Gastrocnemius medialis (tissue), 4 donors: ENCODE measurements at regions not wholly inside any gene's neighbourhood (a gene's known extent, or its start where the extent isn't known, plus 50 kb on each side); places are given as distances from the start of the nearest gene placed in this dataset.

Source experiments
- POLR2A ChIP-seq, 2 donors: fragments of 450-650 bp; IDR thresholded peaks; one replicate each; pipeline ENCODE4 v1.6.1; 2017; ENCODE audit warnings: antibody characterized with exemption in 2 of 2, mild to moderate bottlenecking in 2 of 2, moderate library complexity in 2 of 2
- TF ChIP-seq, protein P1 (sequence below), 5 experiments: fragments of 450-650 bp in 3 of 5; fragments of 200-600 bp in 2 of 5; sonication (generic) in 2 of 5; IDR thresholded peaks in 4 of 5; conservative IDR thresholded peaks in 1 of 5; 1 replicate in 4 of 5; 2 replicates in 1 of 5; pipeline ENCODE4 v1.5.1; 2016 to 2019; ENCODE audit warnings: antibody characterized with exemption in 5 of 5, mild to moderate bottlenecking in 3 of 5, moderate library complexity in 3 of 5

DNA sequence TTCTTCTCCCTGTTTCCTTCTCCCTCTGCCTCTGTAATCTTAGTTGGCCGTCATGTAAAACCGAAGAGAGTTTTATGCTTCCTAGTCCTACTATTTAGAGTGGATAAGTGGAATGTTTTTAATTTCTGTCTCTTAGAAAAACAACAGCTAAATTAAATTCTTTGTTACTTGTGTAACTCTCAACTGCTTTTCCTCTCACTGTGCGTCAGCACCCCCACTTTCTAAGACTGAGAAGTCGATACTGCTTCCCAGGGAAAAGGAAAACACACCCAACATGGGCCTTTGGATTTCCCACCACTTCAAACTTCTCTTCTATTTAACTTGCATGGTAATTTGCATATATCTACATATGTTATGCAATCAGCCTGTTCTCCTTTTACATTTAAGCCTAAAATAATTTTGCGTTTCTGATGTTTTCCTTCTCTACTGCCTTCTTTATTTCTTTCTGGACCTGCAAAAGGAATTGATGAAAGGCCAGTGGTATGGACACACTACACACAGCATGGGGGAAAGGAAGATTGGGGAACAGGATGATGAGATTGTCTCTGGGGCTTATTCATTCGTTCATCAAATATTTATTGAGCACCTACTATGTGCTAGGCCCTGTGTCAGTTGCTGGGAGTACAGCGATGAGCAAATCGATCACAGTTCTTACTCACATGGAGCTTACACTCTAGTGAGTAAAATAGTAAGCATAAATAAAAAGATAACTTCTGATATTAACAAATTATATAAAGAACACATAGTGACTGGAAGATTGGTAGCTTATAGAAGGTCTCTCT lies 52.5 kb upstream of the CTNNA1 start:
- TF ChIP-seq, protein P1, sequence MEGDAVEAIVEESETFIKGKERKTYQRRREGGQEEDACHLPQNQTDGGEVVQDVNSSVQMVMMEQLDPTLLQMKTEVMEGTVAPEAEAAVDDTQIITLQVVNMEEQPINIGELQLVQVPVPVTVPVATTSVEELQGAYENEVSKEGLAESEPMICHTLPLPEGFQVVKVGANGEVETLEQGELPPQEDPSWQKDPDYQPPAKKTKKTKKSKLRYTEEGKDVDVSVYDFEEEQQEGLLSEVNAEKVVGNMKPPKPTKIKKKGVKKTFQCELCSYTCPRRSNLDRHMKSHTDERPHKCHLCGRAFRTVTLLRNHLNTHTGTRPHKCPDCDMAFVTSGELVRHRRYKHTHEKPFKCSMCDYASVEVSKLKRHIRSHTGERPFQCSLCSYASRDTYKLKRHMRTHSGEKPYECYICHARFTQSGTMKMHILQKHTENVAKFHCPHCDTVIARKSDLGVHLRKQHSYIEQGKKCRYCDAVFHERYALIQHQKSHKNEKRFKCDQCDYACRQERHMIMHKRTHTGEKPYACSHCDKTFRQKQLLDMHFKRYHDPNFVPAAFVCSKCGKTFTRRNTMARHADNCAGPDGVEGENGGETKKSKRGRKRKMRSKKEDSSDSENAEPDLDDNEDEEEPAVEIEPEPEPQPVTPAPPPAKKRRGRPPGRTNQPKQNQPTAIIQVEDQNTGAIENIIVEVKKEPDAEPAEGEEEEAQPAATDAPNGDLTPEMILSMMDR (IDR thresholded peaks at IDR 0.05 in 4 of 5, conservative IDR thresholded peaks at IDR 0.05 in 1 of 5): no peak
- no peak for TF ChIP-seq POLR2A (IDR thresholded peaks at IDR 0.05)
